SK-N-MC (cell line): ENCODE measurements at regions not wholly inside any gene's neighbourhood (a gene's known extent, or its start where the extent isn't known, plus 50 kb on each side); places are given as distances from the start of the nearest gene placed in this dataset.

Experiments
- EZH2 ChIP-seq: fragments of 200-600 bp; sonication (generic); IDR thresholded peaks from one replicate; pipeline ENCODE4 v1.6.1; 2017; ENCODE audit warnings: antibody characterized with exemption
- POLR2AphosphoS5 ChIP-seq: IDR thresholded peaks from 2 replicates; pipeline ENCODE4 v1.6.1; 2012; ENCODE audit warnings: mild to moderate bottlenecking, low read depth, low read length, borderline replicate concordance

GRCh38 chr3:74463515-74463914 lies 150.9 kb downstream of the CNTN3 start:
- TF ChIP-seq EZH2 (no peak), POLR2AphosphoS5 (no peak)
